Uterus (tissue), 3 donors: ENCODE measurements at regions not wholly inside any gene's neighbourhood (a gene's known extent, or its start where the extent isn't known, plus 50 kb on each side); places are given as distances from the start of the nearest gene placed in this dataset.

ENCODE experiments used
- DNase-seq, 2 donors: peaks; one replicate each; pipeline ENCODE4 v3.0.0-alpha.2; 2019 to 2020
- H3K27ac ChIP-seq, 2 donors: fragments of 200-600 bp; sonication (generic); 1 replicate in 1 of 2; 2 replicates in 1 of 2; pipeline ENCODE4 v1.5.1; 2016 to 2018
- H3K27me3 ChIP-seq, 2 donors: fragments of 200-600 bp; sonication (generic); one replicate each; pipeline ENCODE4 v1.5.1; 2018 to 2019; ENCODE audit warnings: control low read depth in 1 of 2
- H3K36me3 ChIP-seq, 2 donors: fragments of 200-600 bp; sonication (generic); one replicate each; pipeline ENCODE4 v1.5.1; 2019; ENCODE audit warnings: control low read depth in 1 of 2
- H3K4me1 ChIP-seq, 2 donors: fragments of 200-600 bp; sonication (generic); one replicate each; pipeline ENCODE4 v1.5.1; 2018 to 2019; ENCODE audit warnings: control low read depth in 1 of 2
- H3K4me3 ChIP-seq, 2 donors: fragments of 200-600 bp; sonication (generic); 1 replicate in 1 of 2; 2 replicates in 1 of 2; pipeline ENCODE4 v1.5.1; 2018 to 2019; ENCODE audit warnings: mild to moderate bottlenecking in 1 of 2
- H3K9me3 ChIP-seq, 2 donors: fragments of 200-600 bp; sonication (generic); one replicate each; pipeline ENCODE4 v1.5.1; 2019; ENCODE audit warnings: control low read depth in 1 of 2
- CTCF ChIP-seq, 4 experiments: fragments of 200-600 bp in 2 of 4; fragments of 450-650 bp in 2 of 4; sonication (generic) in 2 of 4; IDR thresholded peaks; one replicate each; pipeline ENCODE4 v1.5.1; 2016 to 2019; ENCODE audit warnings: antibody characterized with exemption in 4 of 4, mild to moderate bottlenecking in 2 of 4, moderate library complexity in 1 of 4
- POLR2A ChIP-seq, 2 donors: fragments of 450-650 bp; IDR thresholded peaks; one replicate each; pipeline ENCODE4 v1.6.1; 2016; ENCODE audit warnings: antibody characterized with exemption in 2 of 2, mild to moderate bottlenecking in 1 of 2, moderate library complexity in 1 of 2
- intact Hi-C: fragments of 100-400 bp; cut with DNase I; formaldehyde crosslinking; loops from one replicate; pipeline ENCODE4 v1.15.1; 2023; ENCODE audit warnings: low total_unique reads
- donor health status: DM: yes; HTN: yes; CAD: no.

- Histone ChIP-seq H3K9me3 (no peaks in the 10 kb centered on the region), H3K27ac (no peak overlapping the region), H3K36me3 (no peaks in the 10 kb centered on the region), H3K4me3 (no peak overlapping the region), H3K27me3 (no peaks in the 10 kb centered on the region), H3K4me1 (no peaks in the 10 kb centered on the region)
- intact Hi-C loops, result no loop called here
- DNase-seq, result no peak
- TF ChIP-seq CTCF (IDR thresholded peaks at IDR 0.05), result no peak
- TF ChIP-seq POLR2A (IDR thresholded peaks at IDR 0.05), result no peak
These were observed 134.2 kb upstream of the CPHXL start for GRCh38 chr16:75860326-75861053.

DNA sequence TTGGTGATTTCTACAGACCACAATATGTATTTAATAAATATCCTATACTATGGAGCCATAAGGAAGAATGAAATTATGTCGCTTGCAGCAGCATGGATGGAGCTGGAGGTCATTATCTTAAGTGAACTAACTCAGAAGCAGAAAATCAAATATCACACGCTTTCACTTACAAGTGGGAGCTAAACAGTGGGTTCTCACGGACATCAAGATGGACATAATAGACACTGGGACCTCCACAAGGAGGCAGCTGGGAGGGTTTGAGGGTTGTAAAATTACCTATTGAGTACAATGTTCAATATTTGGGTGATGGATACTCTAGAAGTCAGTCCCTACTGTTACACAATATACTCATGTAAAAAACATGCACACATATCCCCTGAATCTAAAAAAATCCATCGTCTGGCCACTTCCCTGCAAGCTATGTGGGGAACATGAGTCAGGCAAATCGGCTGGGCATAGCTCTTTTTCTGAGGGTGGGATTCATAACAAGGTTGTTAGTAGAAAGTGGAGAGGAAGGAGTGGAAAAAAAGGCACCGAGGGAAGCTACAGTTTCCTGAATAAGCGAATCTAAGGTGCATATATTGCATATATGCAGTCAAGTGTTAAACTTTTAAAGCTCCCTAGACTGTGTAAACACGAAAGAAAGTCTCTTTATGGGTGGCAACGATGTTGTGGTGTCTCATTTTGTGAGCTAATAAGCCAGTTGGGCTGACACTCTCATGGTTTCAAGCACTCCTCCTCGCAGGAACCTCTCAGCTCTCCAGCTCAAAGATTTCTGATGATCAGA, 135.2 kb upstream of the CPHXL start:
- intact Hi-C loops, result no loop called here
- no peaks in the 10 kb centered on the region for H3K27me3 ChIP-seq
- H3K36me3 ChIP-seq, result no peaks in the 10 kb centered on the region
- no peaks in the 10 kb centered on the region for H3K4me1 ChIP-seq
- H3K9me3 ChIP-seq, result no peaks in the 10 kb centered on the region
- no peak overlapping the region for H3K4me3 ChIP-seq
- no peak overlapping the region for H3K27ac ChIP-seq
- DNase-seq, result no peak
- no peak for TF ChIP-seq CTCF (IDR thresholded peaks at IDR 0.05)

- intact Hi-C loops, result no loop called here
- Histone ChIP-seq H3K9me3 (no peaks in the 10 kb centered on the region), H3K4me1 (no peaks in the 10 kb centered on the region), H3K36me3 (no peaks in the 10 kb centered on the region), H3K27me3 (no peaks in the 10 kb centered on the region), H3K4me3 (no peak overlapping the region), H3K27ac (no peak overlapping the region)
- no peak for DNase-seq
- TF ChIP-seq POLR2A (IDR thresholded peaks at IDR 0.05) (no peak), CTCF (IDR thresholded peaks at IDR 0.05) (no peak)
These were observed 135.8 kb upstream of the CPHXL start for GRCh38 chr16:75862098-75862386.

- DNase-seq, result no peak
- intact Hi-C loops, result no loop called here
- Histone ChIP-seq H3K9me3 (no peaks in the 10 kb centered on the region), H3K27ac (no peak overlapping the region), H3K4me3 (no peak overlapping the region), H3K27me3 (no peaks in the 10 kb centered on the region), H3K4me1 (no peaks in the 10 kb centered on the region), H3K36me3 (no peaks in the 10 kb centered on the region)
- TF ChIP-seq POLR2A (IDR thresholded peaks at IDR 0.05), result no peak
- TF ChIP-seq CTCF (IDR thresholded peaks at IDR 0.05), result no peak
These were observed 138.0 kb upstream of the CPHXL start for GRCh38 chr16:75864243-75864642.

DNA sequence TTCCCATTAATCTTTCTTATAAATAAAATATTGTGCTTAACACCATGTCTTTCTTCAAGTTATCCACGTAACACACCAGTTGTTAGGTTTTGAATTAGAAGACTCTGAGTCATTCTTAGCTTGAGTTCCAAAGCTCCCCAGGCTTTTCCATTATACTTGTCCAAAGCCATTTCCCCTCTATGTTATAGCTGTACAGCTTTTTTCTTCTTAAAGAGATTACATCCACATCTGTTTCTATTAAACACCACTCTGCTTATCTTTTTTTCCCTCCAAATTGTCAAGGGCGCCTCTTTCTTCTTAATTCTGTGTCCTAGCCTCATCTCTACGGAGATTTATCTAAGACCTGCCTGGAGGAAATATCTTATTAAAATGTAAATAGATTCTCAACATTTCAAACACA, 139.4 kb upstream of the CPHXL start:
- Histone ChIP-seq H3K36me3 (no peaks in the 10 kb centered on the region), H3K4me3 (no peak overlapping the region), H3K4me1 (no peaks in the 10 kb centered on the region), H3K27me3 (no peaks in the 10 kb centered on the region), H3K9me3 (no peaks in the 10 kb centered on the region), H3K27ac (no peak overlapping the region)
- TF ChIP-seq POLR2A (IDR thresholded peaks at IDR 0.05) (no peak), CTCF (IDR thresholded peaks at IDR 0.05) (no peak)
- no peak for DNase-seq
- intact Hi-C loops, result no loop called here
